Stomach (tissue), 4 donors: ENCODE measurements at regions not wholly inside any gene's neighbourhood (a gene's known extent, or its start where the extent isn't known, plus 50 kb on each side); places are given as distances from the start of the nearest gene placed in this dataset.

Source experiments
- CTCF ChIP-seq, 7 experiments: fragments of 450-650 bp in 4 of 7; fragments of 200-600 bp in 3 of 7; sonication (generic) in 3 of 7; IDR thresholded peaks; one replicate each; pipeline ENCODE4 v1.5.1; 2016 to 2019; ENCODE audit warnings: antibody characterized with exemption in 7 of 7, control low read depth in 2 of 7, mild to moderate bottlenecking in 1 of 7
- EP300 ChIP-seq: sonication (generic); formaldehyde crosslinking; IDR thresholded peaks from one replicate; pipeline ENCODE4 v1.6.1; 2017; ENCODE audit warnings: antibody characterized with exemption
- POLR2A ChIP-seq, 4 donors: fragments of 450-650 bp; IDR thresholded peaks; one replicate each; pipeline ENCODE4 v1.6.1; 2016; ENCODE audit warnings: antibody characterized with exemption in 4 of 4, control low read depth in 2 of 4, mild to moderate bottlenecking in 1 of 4, moderate library complexity in 1 of 4
- POLR2AphosphoS5 ChIP-seq, 3 donors: sonication (generic); formaldehyde crosslinking; IDR thresholded peaks; one replicate each; pipeline ENCODE4 v1.6.1; 2016; ENCODE audit warnings: antibody characterized with exemption in 3 of 3

GRCh38 chr6:1215023-1215422 is 96.9 kb upstream of the FOXQ1 start:
- TF ChIP-seq CTCF (IDR thresholded peaks at IDR 0.05) (no peak), POLR2AphosphoS5 (IDR thresholded peaks at IDR 0.05) (no peak), EP300 (no peak), POLR2A (IDR thresholded peaks at IDR 0.05) (no peak)
